CD4-positive, alpha-beta T cell (primary cell): ENCODE measurements at regions not wholly inside any gene's neighbourhood (a gene's known extent, or its start where the extent isn't known, plus 50 kb on each side); places are given as distances from the start of the nearest gene placed in this dataset.

Source experiments
- ATAC-seq: fragments of 200-7000 bp; cut with Tn5 transposase; one replicate; pipeline ENCODE4 v1.10.0; 2022; ENCODE audit warnings: mild to moderate bottlenecking; ENCODE audit not compliant: poor library complexity
- CTCF ChIA-PET: fragments of 350-600 bp; sonication (Branson Sonifier 250); formaldehyde crosslinking; loops from one replicate; lab custom pipeline; 2021; ENCODE audit warnings: antibody characterized with exemption, inconsistent platforms; lab: Charles Lee
- POLR2A ChIA-PET: fragments of 350-600 bp; sonication (Branson Sonifier 250); formaldehyde crosslinking; loops from one replicate; lab custom pipeline; 2021; ENCODE audit warnings: antibody characterized with exemption, inconsistent platforms; lab: Charles Lee
- DNase-seq, 14 experiments: peaks; one replicate each; pipeline ENCODE4 v3.0.0-alpha.2; 2013 to 2020; ENCODE audit warnings: mixed read lengths in 2 of 14
- H3K27ac ChIP-seq, 2 donors: one replicate each; pipeline versions ENCODE4 v1.5.1 to v1.7.0; 2013; ENCODE audit warnings: low read length in 2 of 2, low read depth in 1 of 2, mild to moderate bottlenecking in 1 of 2
- H3K27me3 ChIP-seq, 2 experiments: 1 replicate in 1 of 2; 2 replicates in 1 of 2; pipeline versions ENCODE4 v1.6.1 to v1.7.0; 2013; ENCODE audit warnings: low read length in 2 of 2, control low read depth in 1 of 2, mild to moderate bottlenecking in 1 of 2, moderate library complexity in 1 of 2; ENCODE audit not compliant: insufficient read depth in 2 of 2, control insufficient read depth in 1 of 2
- H3K36me3 ChIP-seq: one replicate; pipeline ENCODE4 v1.6.1; 2013; ENCODE audit warnings: low read length, control low read depth; ENCODE audit not compliant: insufficient read depth
- H3K4me1 ChIP-seq: one replicate; pipeline ENCODE4 v1.6.1; 2013; ENCODE audit warnings: low read length, control low read depth; ENCODE audit not compliant: insufficient read depth
- H3K4me3 ChIP-seq: one replicate; pipeline ENCODE4 v1.5.1; 2013; ENCODE audit warnings: mild to moderate bottlenecking, low read length, moderate library complexity
- H3K9me3 ChIP-seq, 2 experiments: 1 replicate in 1 of 2; 2 replicates in 1 of 2; pipeline versions ENCODE4 v1.6.1 to v1.7.0; 2013; ENCODE audit warnings: low read length in 2 of 2, mild to moderate bottlenecking in 2 of 2, control low read depth in 1 of 2, moderate library complexity in 1 of 2; ENCODE audit not compliant: control insufficient read depth in 1 of 2, insufficient read depth in 1 of 2
- H3K27ac Mint-ChIP-seq: one replicate; pipeline ENCODE4 v1.8.0; 2020; ENCODE audit warnings: mixed read lengths
- H3K27me3 Mint-ChIP-seq: one replicate; pipeline ENCODE4 v1.8.0; 2021; ENCODE audit warnings: mixed read lengths
- H3K36me3 Mint-ChIP-seq: one replicate; pipeline ENCODE4 v1.8.0; 2021; ENCODE audit warnings: low read depth, mixed read lengths
- H3K4me1 Mint-ChIP-seq: one replicate; pipeline ENCODE4 v1.8.0; 2021; ENCODE audit warnings: low read depth, mixed read lengths
- H3K4me3 Mint-ChIP-seq: one replicate; pipeline ENCODE4 v1.8.0; 2020; ENCODE audit warnings: mild to moderate bottlenecking, mixed read lengths
- H3K9me3 Mint-ChIP-seq: one replicate; pipeline ENCODE4 v1.8.0; 2020; ENCODE audit warnings: mixed read lengths
- CTCF ChIP-seq: fragments of 200-600 bp; IDR thresholded peaks from one replicate; pipeline ENCODE4 v1.8.0; 2022; ENCODE audit warnings: antibody characterized with exemption, mild to moderate bottlenecking
- intact Hi-C, 2 experiments: fragments of 100-400 bp; cut with DNase I in 1 of 2; cut with micrococcal nuclease in 1 of 2; formaldehyde crosslinking; loops; one replicate each; pipeline versions ENCODE4 v1.15.1 to v1.9.0; 2023 to 2025; cut with DNase I, micrococcal nuclease

- Histone ChIP-seq H3K27me3 (no peaks in the 10 kb centered on the region), H3K4me1 (no peaks in the 10 kb centered on the region), H3K36me3 (no peaks in the 10 kb centered on the region), H3K27ac (no peak overlapping the region), H3K9me3 (no peaks in the 10 kb centered on the region), H3K4me3 (no peak overlapping the region)
- TF ChIP-seq CTCF, result no peak
- Mint-ChIP-seq H3K27ac (no peak overlapping the region), H3K27me3 (peaks cover 12% of the 10 kb centered on the region), H3K4me1 (no peaks in the 10 kb centered on the region), H3K4me3 (no peak overlapping the region), H3K36me3 (no peaks in the 10 kb centered on the region), H3K9me3 (no peaks in the 10 kb centered on the region)
- ATAC-seq (no peak), DNase-seq (no peak)
- ChIA-PET POLR2A (no interaction called here), CTCF (no interaction called here)
- intact Hi-C loops, result no loop called here
Measured at GRCh38 chr9:120177121-120177520, 402.8 kb downstream of the CDK5RAP2 start.

- POLR2A ChIA-PET, result no interaction called here
- H3K4me3 ChIP-seq, result no peak overlapping the region
- Mint-ChIP-seq H3K4me1 (no peaks in the 10 kb centered on the region), H3K4me3 (no peak overlapping the region), H3K9me3 (no peaks in the 10 kb centered on the region), H3K36me3 (no peaks in the 10 kb centered on the region), H3K27ac (no peak overlapping the region), H3K27me3 (peaks cover 12% of the 10 kb centered on the region)
- H3K4me1 ChIP-seq, result no peaks in the 10 kb centered on the region
- TF ChIP-seq CTCF, result no peak
- no peak overlapping the region for H3K27ac ChIP-seq
- ATAC-seq (no peak), DNase-seq (no peak)
- no peaks in the 10 kb centered on the region for H3K27me3 ChIP-seq
- CTCF ChIA-PET, result no interaction called here
- no peaks in the 10 kb centered on the region for H3K9me3 ChIP-seq
- no peaks in the 10 kb centered on the region for H3K36me3 ChIP-seq
- intact Hi-C loops, result no loop called here
Measured at GRCh38 chr9:120175031-120175430, 404.9 kb downstream of the CDK5RAP2 start.

GRCh38 chr9:120161776-120162175 is 418.2 kb downstream of the CDK5RAP2 start:
- H3K4me3 ChIP-seq, result no peak overlapping the region
- no peaks in the 10 kb centered on the region for H3K36me3 ChIP-seq
- CTCF ChIA-PET, result no interaction called here
- Mint-ChIP-seq H3K27ac (no peak overlapping the region), H3K9me3 (no peaks in the 10 kb centered on the region), H3K36me3 (no peaks in the 10 kb centered on the region), H3K4me3 (no peak overlapping the region), H3K4me1 (no peaks in the 10 kb centered on the region), H3K27me3 (no peaks in the 10 kb centered on the region)
- no peaks in the 10 kb centered on the region for H3K4me1 ChIP-seq
- H3K27ac ChIP-seq, result no peak overlapping the region
- no peaks in the 10 kb centered on the region for H3K27me3 ChIP-seq
- intact Hi-C loops, result no loop called here
- DNase-seq, result no peak
- TF ChIP-seq CTCF, result no peak
- peaks cover 0 to 12% of the 10 kb centered on the region in 2 experiments for H3K9me3 ChIP-seq
- ATAC-seq, result no peak
- POLR2A ChIA-PET, result no interaction called here
